Neural cell (in vitro differentiated cells): ENCODE measurements at regions not wholly inside any gene's neighbourhood (a gene's known extent, or its start where the extent isn't known, plus 50 kb on each side); places are given as distances from the start of the nearest gene placed in this dataset.
A peak's percentile ranks its signal among the peaks of the same experiment; 100 is the strongest.

Experiments used
- H2AFZ ChIP-seq: fragments of 200-600, 300-800 bp; sonication (generic), shearing (Covaris generic); 2 replicates; pipeline ENCODE4 v1.6.0; 2014; ENCODE audit warnings: low read depth, mild to moderate bottlenecking, antibody characterized with exemption, low read length, moderate library complexity
- H3F3A ChIP-seq: fragments of 200-600 bp; shearing (Covaris generic); 2 replicates; pipeline ENCODE4 v1.6.1; 2016; ENCODE audit warnings: mild to moderate bottlenecking, moderate library complexity, mixed read lengths, antibody characterized with exemption, low read length; ENCODE audit not compliant: insufficient read depth, poor library complexity, severe bottlenecking
- H3K27ac ChIP-seq: fragments of 200-600, 300-800 bp; sonication (generic), shearing (Covaris generic); 2 replicates; pipeline ENCODE4 v1.5.1; 2014; ENCODE audit warnings: mild to moderate bottlenecking, low read length, moderate library complexity
- H3K27me3 ChIP-seq: fragments of 300-800, 200-600 bp; sonication (generic), shearing (Covaris generic); 2 replicates; pipeline ENCODE4 v1.6.0; 2014; ENCODE audit warnings: mild to moderate bottlenecking, low read depth, low read length, moderate library complexity; ENCODE audit not compliant: insufficient read depth
- H3K36me3 ChIP-seq: fragments of 300-800, 200-600 bp; sonication (generic), shearing (Covaris generic); 2 replicates; pipeline ENCODE4 v1.5.1; 2014; ENCODE audit warnings: mild to moderate bottlenecking, antibody characterized with exemption, low read length, moderate library complexity; ENCODE audit not compliant: insufficient read depth
- H3K4me2 ChIP-seq: fragments of 300-800, 200-600 bp; sonication (generic), shearing (Covaris generic); 2 replicates; pipeline ENCODE4 v1.6.0; 2014; ENCODE audit warnings: mild to moderate bottlenecking, low read length
- H3K4me3 ChIP-seq: fragments of 300-800, 200-600 bp; sonication (generic), shearing (Covaris generic); 2 replicates; pipeline ENCODE4 v1.5.1; 2014; ENCODE audit warnings: mild to moderate bottlenecking, low read length, moderate library complexity
- H3K79me2 ChIP-seq: fragments of 200-600 bp; shearing (Covaris generic); replicated peaks from 2 replicates; pipeline ENCODE4 v1.6.0; 2014; ENCODE audit warnings: mild to moderate bottlenecking, low read length, moderate library complexity; ENCODE audit not compliant: insufficient read depth
- H3K9ac ChIP-seq: fragments of 300-800, 200-600 bp; sonication (generic), shearing (Covaris generic); 2 replicates; pipeline ENCODE4 v1.6.1; 2016; ENCODE audit warnings: mild to moderate bottlenecking, low read length, mixed read lengths
- H3K9me2 ChIP-seq: fragments of 200-600 bp; shearing (Covaris generic); 2 replicates; pipeline ENCODE4 v1.6.1; 2016; ENCODE audit warnings: mild to moderate bottlenecking, low read length, mixed read lengths; ENCODE audit not compliant: insufficient read depth
- H3K9me3 ChIP-seq: fragments of 200-600, 300-800 bp; sonication (generic), shearing (Covaris generic); 2 replicates; pipeline ENCODE4 v1.6.1; 2016; ENCODE audit warnings: mild to moderate bottlenecking, mixed run types, low read length, moderate library complexity, mixed read lengths
- H4K20me1 ChIP-seq: fragments of 200-600 bp; shearing (Covaris generic); 2 replicates; pipeline ENCODE4 v1.6.1; 2016; ENCODE audit warnings: mild to moderate bottlenecking, mixed run types; ENCODE audit not compliant: insufficient read depth
- CTCF ChIP-seq: fragments of 450-650 bp; IDR thresholded peaks from 2 replicates; pipeline ENCODE4 v1.5.1; 2014; ENCODE audit warnings: antibody characterized with exemption, mild to moderate bottlenecking, moderate library complexity; ENCODE audit not compliant: poor library complexity, severe bottlenecking
- EP300 ChIP-seq: fragments of 450-650 bp; conservative IDR thresholded peaks from 2 replicates; pipeline ENCODE4 v1.6.1; 2014; ENCODE audit warnings: antibody characterized with exemption, mild to moderate bottlenecking, moderate library complexity; ENCODE audit not compliant: poor library complexity, severe bottlenecking
- EZH2 ChIP-seq: fragments of 200-600, 300-800 bp; shearing (Covaris generic), sonication (generic); IDR thresholded peaks from 2 replicates; pipeline ENCODE4 v1.6.1; 2014; ENCODE audit warnings: antibody characterized with exemption, low read length, borderline replicate concordance, mild to moderate bottlenecking; ENCODE audit not compliant: insufficient read depth, poor library complexity, severe bottlenecking
- MXI1 ChIP-seq: fragments of 450-650 bp; conservative IDR thresholded peaks from 2 replicates; pipeline ENCODE4 v1.6.1; 2014; ENCODE audit warnings: antibody characterized with exemption, mild to moderate bottlenecking; ENCODE audit not compliant: poor library complexity, severe bottlenecking
- POLR2AphosphoS5 ChIP-seq: IDR thresholded peaks from 2 replicates; pipeline ENCODE4 v1.6.1; 2012
- RAD21 ChIP-seq: fragments of 450-650 bp; conservative IDR thresholded peaks from 2 replicates; pipeline ENCODE4 v1.6.1; 2014; ENCODE audit warnings: antibody characterized with exemption, mild to moderate bottlenecking, moderate library complexity
- REST ChIP-seq: IDR thresholded peaks from 2 replicates; pipeline ENCODE4 v1.6.1; 2012; ENCODE audit warnings: borderline replicate concordance
- SMC3 ChIP-seq: fragments of 450-650 bp; conservative IDR thresholded peaks from 2 replicates; pipeline ENCODE4 v1.6.1; 2014; ENCODE audit warnings: antibody characterized with exemption, mild to moderate bottlenecking, moderate library complexity; ENCODE audit not compliant: poor library complexity
- TAF1 ChIP-seq: IDR thresholded peaks from 2 replicates; pipeline ENCODE4 v1.6.1; 2012; ENCODE audit warnings: low read depth

GRCh38 chr7:66452165-66452564, 176.5 kb upstream of the KCTD7 start:
- Histone ChIP-seq H3K4me3 (no peak overlapping the region), H3K27me3 (no peaks in the 10 kb centered on the region), H3K9me3 (no peaks in the 10 kb centered on the region), H3F3A (no peaks in the 10 kb centered on the region), H3K79me2 (no peaks in the 10 kb centered on the region), H4K20me1 (no peaks in the 10 kb centered on the region), H3K9ac (no peak overlapping the region), H2AFZ (no peak overlapping the region), H3K36me3 (no peaks in the 10 kb centered on the region), H3K4me2 (no peak overlapping the region), H3K9me2 (no peaks in the 10 kb centered on the region), H3K27ac (no peak overlapping the region)
- TF ChIP-seq EZH2 (no peak), REST (no peak), RAD21 (no peak), MXI1 (no peak), POLR2AphosphoS5 (no peak), EP300 (no peak), SMC3 (no peak), CTCF (no peak), TAF1 (no peak)

- no peaks in the 10 kb centered on the region for H4K20me1 ChIP-seq
- H3K79me2 ChIP-seq = no peaks in the 10 kb centered on the region
- H3K9me2 ChIP-seq = no peaks in the 10 kb centered on the region
- TF ChIP-seq EP300 (no peak), SMC3 (no peak), CTCF (no peak), RAD21 (no peak), MXI1 (no peak), TAF1 (no peak), EZH2 (no peak), POLR2AphosphoS5 (no peak), REST (no peak)
- H3K4me2 ChIP-seq = peak overlapping the region; percentile 32
- H3K9me3 ChIP-seq = no peaks in the 10 kb centered on the region
- no peaks in the 10 kb centered on the region for H3K27me3 ChIP-seq
- no peaks in the 10 kb centered on the region for H3K36me3 ChIP-seq
- H2AFZ ChIP-seq = no peak overlapping the region
- no peak overlapping the region for H3K9ac ChIP-seq
- H3K27ac ChIP-seq = no peak overlapping the region
- peak overlapping the region; percentile 33 for H3K4me3 ChIP-seq
- no peaks in the 10 kb centered on the region for H3F3A ChIP-seq
These were observed 175.3 kb upstream of the KCTD7 start for GRCh38 chr7:66453340-66453739.
